ENCODE measurements at regions not wholly inside any gene's neighbourhood (a gene's known extent, or its start where the extent isn't known, plus 50 kb on each side); places are given as distances from the start of the nearest gene placed in this dataset.

DNA sequence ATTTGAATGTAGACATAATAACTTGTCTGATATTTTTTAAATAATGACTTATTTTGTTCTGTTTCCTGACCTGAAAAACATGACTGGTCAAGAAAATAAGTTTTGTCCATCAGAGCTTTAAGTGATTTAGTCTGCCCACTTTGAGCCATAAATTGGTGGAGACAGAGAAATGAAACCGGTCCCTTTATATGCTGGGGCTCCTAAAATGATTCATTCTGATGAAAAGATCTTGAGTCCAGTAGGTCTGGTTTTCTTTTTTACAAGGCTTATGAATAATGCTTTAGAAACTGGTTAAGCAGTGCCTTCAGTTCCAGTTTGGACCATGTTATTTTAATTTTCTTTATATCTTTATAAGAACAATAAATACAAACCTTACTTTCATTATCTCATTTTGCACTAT, 293.2 kb downstream of the DIPK2A start:
- H3K9me3 ChIP-seq, result no peaks in the 10 kb centered on the region
- DNase-seq, result no peak
- WGBS, 2 donors, result 81 to 91% methylated on average over 1 of the region's 1 CpG

GRCh38 chr3:144265542-144266100, 294.0 kb downstream of the DIPK2A start:
- Histone ChIP-seq H3K9me3 (no peaks in the 10 kb centered on the region), H3K27me3 (no peaks in the 10 kb centered on the region), H3K27ac (no peak overlapping the region), H3K4me3 (no peak overlapping the region), H3K4me1 (no peaks in the 10 kb centered on the region), H3K36me3 (ENCODE audit: low read depth, missing control alignments) (no peaks in the 10 kb centered on the region)
- intact Hi-C loops (cut with DNase I; ENCODE audit: low total_unique reads), result no loop called here
- WGBS, 2 donors, result 39 to 49% methylated on average over 3 of the region's 3 CpGs
- DNase-seq, result no peak
- TF ChIP-seq, protein P1, sequence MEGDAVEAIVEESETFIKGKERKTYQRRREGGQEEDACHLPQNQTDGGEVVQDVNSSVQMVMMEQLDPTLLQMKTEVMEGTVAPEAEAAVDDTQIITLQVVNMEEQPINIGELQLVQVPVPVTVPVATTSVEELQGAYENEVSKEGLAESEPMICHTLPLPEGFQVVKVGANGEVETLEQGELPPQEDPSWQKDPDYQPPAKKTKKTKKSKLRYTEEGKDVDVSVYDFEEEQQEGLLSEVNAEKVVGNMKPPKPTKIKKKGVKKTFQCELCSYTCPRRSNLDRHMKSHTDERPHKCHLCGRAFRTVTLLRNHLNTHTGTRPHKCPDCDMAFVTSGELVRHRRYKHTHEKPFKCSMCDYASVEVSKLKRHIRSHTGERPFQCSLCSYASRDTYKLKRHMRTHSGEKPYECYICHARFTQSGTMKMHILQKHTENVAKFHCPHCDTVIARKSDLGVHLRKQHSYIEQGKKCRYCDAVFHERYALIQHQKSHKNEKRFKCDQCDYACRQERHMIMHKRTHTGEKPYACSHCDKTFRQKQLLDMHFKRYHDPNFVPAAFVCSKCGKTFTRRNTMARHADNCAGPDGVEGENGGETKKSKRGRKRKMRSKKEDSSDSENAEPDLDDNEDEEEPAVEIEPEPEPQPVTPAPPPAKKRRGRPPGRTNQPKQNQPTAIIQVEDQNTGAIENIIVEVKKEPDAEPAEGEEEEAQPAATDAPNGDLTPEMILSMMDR (IDR thresholded peaks at IDR 0.05), result no peak
- TF ChIP-seq POLR2A (IDR thresholded peaks at IDR 0.05), result no peak

More for the DNA sequence above, 293.2 kb downstream of the DIPK2A start:
- Histone ChIP-seq H3K36me3 (ENCODE audit: low read depth, missing control alignments) (no peaks in the 10 kb centered on the region), H3K27ac (no peak overlapping the region), H3K4me3 (no peak overlapping the region), H3K4me1 (no peaks in the 10 kb centered on the region), H3K27me3 (no peaks in the 10 kb centered on the region)
- intact Hi-C loops (cut with DNase I; ENCODE audit: low total_unique reads), result no loop called here
- TF ChIP-seq POLR2A (IDR thresholded peaks at IDR 0.05), result no peak
- TF ChIP-seq, protein P1 (IDR thresholded peaks at IDR 0.05), result no peak

- WGBS, 2 donors, result 78 to 94% methylated on average over 3 of the region's 3 CpGs
- no peak for DNase-seq
Measured at GRCh38 chr3:144270100-144270499, 298.5 kb downstream of the DIPK2A start.

DNA sequence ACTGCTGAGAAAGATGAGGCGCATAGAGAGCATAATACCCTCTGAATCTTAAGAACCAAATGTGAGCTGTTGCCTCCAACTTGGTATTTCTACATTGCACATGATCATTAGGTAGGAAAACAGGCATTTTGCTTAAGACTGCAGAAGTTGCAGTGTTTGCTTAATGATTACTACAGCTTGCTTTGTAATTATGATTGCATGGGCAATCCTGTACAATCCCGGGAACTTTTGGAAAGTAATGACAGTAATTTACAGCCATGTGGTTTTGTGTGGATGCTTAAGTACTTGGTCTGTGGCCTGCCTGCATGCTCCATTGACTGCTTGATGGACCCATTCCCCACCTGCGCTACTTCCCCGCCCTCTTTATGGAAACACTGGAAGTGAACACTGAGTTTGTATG, 301.1 kb downstream of the DIPK2A start:
- no peak overlapping the region for H3K4me3 ChIP-seq
- no peaks in the 10 kb centered on the region for H3K27me3 ChIP-seq
- no peaks in the 10 kb centered on the region for H3K36me3 ChIP-seq (ENCODE audit: low read depth, missing control alignments)
- no peak overlapping the region for H3K27ac ChIP-seq
- no peak for DNase-seq
- H3K4me1 ChIP-seq, result no peaks in the 10 kb centered on the region
- 89 to 96% methylated on average over 4 of the region's 4 CpGs for WGBS, 2 donors
- H3K9me3 ChIP-seq, result no peaks in the 10 kb centered on the region
- intact Hi-C loops (cut with DNase I; ENCODE audit: low total_unique reads), result no loop called here
- no peak for TF ChIP-seq POLR2A (IDR thresholded peaks at IDR 0.05)
- TF ChIP-seq, protein P1 (IDR thresholded peaks at IDR 0.05), result no peak

More at GRCh38 chr3:144270100-144270499, 298.5 kb downstream of the DIPK2A start:
- H3K4me3 ChIP-seq, result no peak overlapping the region
- H3K27me3 ChIP-seq, result no peaks in the 10 kb centered on the region
- no peaks in the 10 kb centered on the region for H3K4me1 ChIP-seq
- no peak for TF ChIP-seq POLR2A (IDR thresholded peaks at IDR 0.05)
- TF ChIP-seq, protein P1 (IDR thresholded peaks at IDR 0.05), result no peak
- H3K36me3 ChIP-seq (ENCODE audit: low read depth, missing control alignments), result no peaks in the 10 kb centered on the region
- H3K27ac ChIP-seq, result no peak overlapping the region
- H3K9me3 ChIP-seq, result no peaks in the 10 kb centered on the region
- intact Hi-C loops (cut with DNase I; ENCODE audit: low total_unique reads), result no loop called here

DNA sequence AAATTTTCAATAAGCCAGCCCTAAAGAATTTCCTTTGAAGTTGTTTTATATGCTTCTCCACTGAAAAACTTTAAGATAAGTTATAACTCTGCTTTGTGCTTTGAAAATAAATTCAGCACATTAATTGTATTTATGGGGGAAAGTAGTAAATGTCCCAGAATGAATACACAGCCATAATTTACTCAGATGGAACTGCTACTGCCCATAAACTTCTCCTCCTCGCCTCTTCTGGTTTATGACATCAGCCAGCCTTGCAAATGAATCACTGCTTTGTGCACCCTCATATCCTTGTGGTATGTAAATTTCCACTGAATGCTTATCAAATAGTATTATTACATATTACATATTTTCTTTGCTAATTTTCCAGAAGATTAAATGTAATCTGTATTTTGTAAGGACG, 302.0 kb downstream of the DIPK2A start:
- no peak overlapping the region for H3K4me3 ChIP-seq
- no peak overlapping the region for H3K27ac ChIP-seq
- WGBS, 2 donors, result 83 to 91% methylated on average over 2 of the region's 2 CpGs
- no peak for DNase-seq
- no peaks in the 10 kb centered on the region for H3K36me3 ChIP-seq (ENCODE audit: low read depth, missing control alignments)
- no peaks in the 10 kb centered on the region for H3K4me1 ChIP-seq
- TF ChIP-seq POLR2A (IDR thresholded peaks at IDR 0.05), result no peak
- H3K27me3 ChIP-seq, result no peaks in the 10 kb centered on the region
- H3K9me3 ChIP-seq, result no peaks in the 10 kb centered on the region
- intact Hi-C loops (cut with DNase I; ENCODE audit: low total_unique reads), result no loop called here
